Keratinocyte (primary cell): ENCODE measurements at regions not wholly inside any gene's neighbourhood (a gene's known extent, or its start where the extent isn't known, plus 50 kb on each side); places are given as distances from the start of the nearest gene placed in this dataset.

Source experiments
- CTCF ChIP-seq, 3 experiments: IDR thresholded peaks in 1 of 3; conservative IDR thresholded peaks in 1 of 3; optimal IDR thresholded peaks in 1 of 3; 2 replicates in 2 of 3; 3 replicates in 1 of 3; pipeline versions ENCODE3 to v1.5.1; 2011; ENCODE audit warnings: low read length in 3 of 3, mild to moderate bottlenecking in 3 of 3, moderate library complexity in 2 of 3, control low read depth in 1 of 3, inconsistent platforms in 1 of 3; ENCODE audit not compliant: insufficient read depth in 2 of 3; ENCODE audit errors: extremely low read depth in 1 of 3
- EZH2 ChIP-seq: IDR thresholded peaks from one replicate; pipeline ENCODE4 v1.6.1; 2012; ENCODE audit warnings: inconsistent platforms, mild to moderate bottlenecking, low read length, moderate library complexity

DNA sequence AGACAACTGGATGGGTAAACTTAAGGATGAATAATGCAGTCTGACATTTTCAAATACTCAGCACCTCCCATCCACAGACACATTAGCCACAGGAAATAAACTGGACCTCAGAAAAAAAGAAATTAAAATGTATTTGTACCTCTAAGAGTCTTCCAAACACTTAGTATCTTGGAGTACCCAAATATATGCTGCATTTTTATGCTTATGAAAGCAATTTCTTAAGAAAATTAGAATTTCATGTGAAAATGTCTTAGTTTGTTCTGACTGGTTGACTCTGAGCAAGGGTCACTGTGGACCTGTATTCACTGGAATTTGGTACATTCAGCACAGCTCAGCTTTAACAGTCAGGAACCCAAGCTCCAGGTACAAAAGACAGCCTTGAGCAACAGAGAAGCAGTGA lies 216.2 kb upstream of the UBE2E2 start:
- TF ChIP-seq CTCF (optimal IDR thresholded peaks at IDR 0.05 in 1 of 3, IDR thresholded peaks at IDR 0.05 in 1 of 3, conservative IDR thresholded peaks at IDR 0.05 in 1 of 3; ENCODE audit: extremely low read depth in 1 of 3, insufficient read depth in 2 of 3, low read length in 3 of 3) (no peak), EZH2 (no peak)
